Osteocyte (in vitro differentiated cells): ENCODE measurements at regions not wholly inside any gene's neighbourhood (a gene's known extent, or its start where the extent isn't known, plus 50 kb on each side); places are given as distances from the start of the nearest gene placed in this dataset.

Experiments
- DNase-seq: peaks from one replicate; pipeline ENCODE4 v3.0.0; 2021; ENCODE audit warnings: mixed read lengths; ENCODE audit not compliant: unreplicated experiment; ENCODE audit errors: extremely low spot score
- H3K27ac Mint-ChIP-seq: one replicate; pipeline ENCODE4 v1.8.0; 2021; ENCODE audit warnings: mild to moderate bottlenecking, mixed read lengths; ENCODE audit not compliant: unreplicated experiment
- H3K27me3 Mint-ChIP-seq: one replicate; pipeline ENCODE4 v1.8.0; 2021; ENCODE audit warnings: mixed read lengths; ENCODE audit not compliant: unreplicated experiment
- H3K36me3 Mint-ChIP-seq: one replicate; pipeline ENCODE4 v1.8.0; 2021; ENCODE audit warnings: mixed read lengths; ENCODE audit not compliant: unreplicated experiment
- H3K4me1 Mint-ChIP-seq: one replicate; pipeline ENCODE4 v1.8.0; 2021; ENCODE audit warnings: mixed read lengths; ENCODE audit not compliant: unreplicated experiment
- H3K4me3 Mint-ChIP-seq: one replicate; pipeline ENCODE4 v1.8.0; 2021; ENCODE audit warnings: mild to moderate bottlenecking, moderate library complexity, mixed read lengths; ENCODE audit not compliant: unreplicated experiment
- H3K9me3 Mint-ChIP-seq: one replicate; pipeline ENCODE4 v1.8.0; 2021; ENCODE audit warnings: mixed read lengths; ENCODE audit not compliant: unreplicated experiment
- CTCF ChIP-seq: fragments of 200-600 bp; sonication (generic); IDR thresholded peaks from 2 replicates; pipeline ENCODE4 v1.5.0; 2021; ENCODE audit warnings: antibody characterized with exemption, mild to moderate bottlenecking, moderate library complexity

- Mint-ChIP-seq H3K27ac (no peak overlapping the region), H3K9me3 (peaks cover 3% of the 10 kb centered on the region), H3K27me3 (peaks cover 3% of the 10 kb centered on the region), H3K4me3 (no peak overlapping the region), H3K4me1 (peaks cover 3% of the 10 kb centered on the region), H3K36me3 (no peaks in the 10 kb centered on the region)
- DNase-seq: no peak
- no peak for TF ChIP-seq CTCF
These were observed 431.2 kb upstream of the RGMA start for GRCh38 chr15:93520206-93520605.

- Mint-ChIP-seq H3K36me3 (no peaks in the 10 kb centered on the region), H3K4me1 (peaks cover 3% of the 10 kb centered on the region), H3K9me3 (peaks cover 3% of the 10 kb centered on the region), H3K27me3 (peaks cover 3% of the 10 kb centered on the region), H3K4me3 (no peak overlapping the region), H3K27ac (no peak overlapping the region)
- TF ChIP-seq CTCF: no peak
- DNase-seq: no peak
These were observed 430.6 kb upstream of the RGMA start for GRCh38 chr15:93519599-93519998.

- TF ChIP-seq CTCF: no peak
- peaks cover 3% of the 10 kb centered on the region for H3K27me3 Mint-ChIP-seq
- no peaks in the 10 kb centered on the region for H3K36me3 Mint-ChIP-seq
- no peak for DNase-seq
- no peak overlapping the region for H3K4me3 Mint-ChIP-seq
- H3K4me1 Mint-ChIP-seq: peaks cover 3% of the 10 kb centered on the region
- H3K9me3 Mint-ChIP-seq: peaks cover 3% of the 10 kb centered on the region
- no peak overlapping the region for H3K27ac Mint-ChIP-seq
These were observed 428.2 kb upstream of the RGMA start for GRCh38 chr15:93517176-93517575.

- DNase-seq: no peak
- Mint-ChIP-seq H3K27me3 (no peaks in the 10 kb centered on the region), H3K4me1 (peaks cover 3% of the 10 kb centered on the region), H3K36me3 (no peaks in the 10 kb centered on the region), H3K4me3 (no peak overlapping the region), H3K9me3 (peaks cover 3% of the 10 kb centered on the region), H3K27ac (no peak overlapping the region)
- no peak for TF ChIP-seq CTCF
These were observed 426.4 kb upstream of the RGMA start for GRCh38 chr15:93515256-93516051.

- H3K27ac Mint-ChIP-seq: no peak overlapping the region
- no peak for DNase-seq
- H3K9me3 Mint-ChIP-seq: peaks cover 4% of the 10 kb centered on the region
- H3K4me3 Mint-ChIP-seq: no peak overlapping the region
- H3K36me3 Mint-ChIP-seq: peaks cover 2% of the 10 kb centered on the region
- no peaks in the 10 kb centered on the region for H3K27me3 Mint-ChIP-seq
- TF ChIP-seq CTCF: no peak
- peaks cover 9% of the 10 kb centered on the region for H3K4me1 Mint-ChIP-seq
These were observed 417.6 kb upstream of the RGMA start for GRCh38 chr15:93506646-93507045.
